Pancreas (tissue), 10 donors: ENCODE measurements at regions not wholly inside any gene's neighbourhood (a gene's known extent, or its start where the extent isn't known, plus 50 kb on each side); places are given as distances from the start of the nearest gene placed in this dataset.

ENCODE experiments used
- ATAC-seq, 4 donors: fragments of 200-7000 bp; cut with Tn5 transposase; one replicate each; pipeline versions ENCODE4 v1.8.0 to v1.9.1; 2020; ENCODE audit warnings: mild to moderate bottlenecking in 4 of 4, moderate library complexity in 4 of 4
- DNase-seq, 6 donors: peaks; one replicate each; pipeline ENCODE4 v3.0.0-alpha.2; 2020
- FAIRE-seq: peaks from 2 replicates; lab custom pipeline; 2012; peaks lifted over from hg19 to GRCh38; lab: Jason Lieb, UNC
- H3K27ac ChIP-seq, 4 donors: fragments of 200-600 bp; sonication (generic); 1 replicate in 3 of 4; 2 replicates in 1 of 4; pipeline versions ENCODE4 v1.5.0 to v1.8.0; 2020
- H3K27me3 ChIP-seq, 4 donors: fragments of 200-600 bp; one replicate each; pipeline ENCODE4 v1.8.0; 2021
- H3K36me3 ChIP-seq, 3 donors: fragments of 200-600 bp; sonication (generic) in 1 of 3; one replicate each; pipeline versions ENCODE4 v1.5.0 to v1.8.0; 2020 to 2021
- H3K4me1 ChIP-seq, 3 donors: fragments of 200-600 bp; one replicate each; pipeline ENCODE4 v1.8.0; 2021
- H3K4me3 ChIP-seq, 4 donors: fragments of 200-600 bp; sonication (generic) in 2 of 4; one replicate each; pipeline versions ENCODE4 v1.5.0 to v1.8.0; 2020 to 2021
- H3K9me3 ChIP-seq, 4 donors: fragments of 200-600 bp; one replicate each; pipeline ENCODE4 v1.8.0; 2021
- WGBS, 2 donors: extraction: QIAGEN DNeasy Blood & Tissue Kit; methylation state at CpG; one replicate each; pipeline ENCODE4 v1.1.7; 2013; 5-methylcytosine and 5-hydroxymethylcytosine counted together
- intact Hi-C, 3 donors: fragments of 100-400 bp; cut with DNase I; formaldehyde crosslinking; loops; one replicate each; pipeline versions ENCODE4 v1.11.1 to v1.14.2; 2022
- TF ChIP-seq, protein P1 (sequence below), 4 donors: fragments of 200-600 bp; sonication (generic) in 3 of 4; IDR thresholded peaks; one replicate each; pipeline versions ENCODE4 v1.5.0 to v1.8.0; 2021; ENCODE audit warnings: antibody characterized with exemption in 4 of 4
- donor health status: healthy with polysubstance abuse.
- donor health status: DM: no; HTN: no; CAD: no; lungs with moderate emphysema.
- donor health status: DM: no; HTN: no; CAD: no.
- donor health status: control.
- donor health status: control.
- donor health status: Bipolar disorder and iron deficiency.
- donor health status: DM: yes; HTN: yes; CAD: no.
- donor health status: DM: no; HTN: no; CAD: no.
- donor health status: DM: no; HTN: no; CAD: no.
- donor health status: DM: yes; HTN: yes; CAD: no.

DNA sequence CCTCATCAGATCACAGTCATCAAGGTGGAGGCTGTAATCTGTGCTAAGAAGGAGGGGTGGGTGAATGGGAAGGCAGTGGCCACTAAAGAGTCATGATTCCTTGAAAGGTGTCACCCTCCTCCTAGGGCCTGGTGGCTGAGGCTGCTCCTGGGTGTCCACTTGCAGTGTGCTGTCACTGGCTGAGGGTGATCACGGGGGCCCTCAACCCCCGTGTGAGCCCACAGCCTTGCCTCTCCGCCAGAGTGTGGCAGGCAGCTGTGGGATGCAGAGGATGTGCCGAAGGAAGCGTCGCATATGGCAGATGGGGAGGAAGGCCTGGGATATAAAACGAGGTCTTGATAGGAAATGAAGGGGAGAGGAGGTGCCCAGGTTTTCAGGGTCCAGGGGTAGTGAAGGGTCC lies 476.5 kb downstream of the PTPRU start:
- Histone ChIP-seq H3K36me3 (no peaks in the 10 kb centered on the region), H3K27me3 (no peaks in the 10 kb centered on the region), H3K4me3 (no peak overlapping the region), H3K27ac (no peak overlapping the region), H3K9me3 (no peaks in the 10 kb centered on the region), H3K4me1 (no peaks in the 10 kb centered on the region)
- ATAC-seq (no peak), DNase-seq (peak in 1 of 6 donors; percentile 1), FAIRE-seq (no peak)
- WGBS, 2 donors = 71 to 79% methylated on average over 7 of the region's 7 CpGs
- intact Hi-C loops = no loop called here
- TF ChIP-seq, protein P1, sequence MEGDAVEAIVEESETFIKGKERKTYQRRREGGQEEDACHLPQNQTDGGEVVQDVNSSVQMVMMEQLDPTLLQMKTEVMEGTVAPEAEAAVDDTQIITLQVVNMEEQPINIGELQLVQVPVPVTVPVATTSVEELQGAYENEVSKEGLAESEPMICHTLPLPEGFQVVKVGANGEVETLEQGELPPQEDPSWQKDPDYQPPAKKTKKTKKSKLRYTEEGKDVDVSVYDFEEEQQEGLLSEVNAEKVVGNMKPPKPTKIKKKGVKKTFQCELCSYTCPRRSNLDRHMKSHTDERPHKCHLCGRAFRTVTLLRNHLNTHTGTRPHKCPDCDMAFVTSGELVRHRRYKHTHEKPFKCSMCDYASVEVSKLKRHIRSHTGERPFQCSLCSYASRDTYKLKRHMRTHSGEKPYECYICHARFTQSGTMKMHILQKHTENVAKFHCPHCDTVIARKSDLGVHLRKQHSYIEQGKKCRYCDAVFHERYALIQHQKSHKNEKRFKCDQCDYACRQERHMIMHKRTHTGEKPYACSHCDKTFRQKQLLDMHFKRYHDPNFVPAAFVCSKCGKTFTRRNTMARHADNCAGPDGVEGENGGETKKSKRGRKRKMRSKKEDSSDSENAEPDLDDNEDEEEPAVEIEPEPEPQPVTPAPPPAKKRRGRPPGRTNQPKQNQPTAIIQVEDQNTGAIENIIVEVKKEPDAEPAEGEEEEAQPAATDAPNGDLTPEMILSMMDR (IDR thresholded peaks at IDR 0.05) = no peak

GRCh38 chr1:29712284-29712651 lies 475.9 kb downstream of the PTPRU start:
- Histone ChIP-seq H3K27ac (no peak overlapping the region), H3K27me3 (no peaks in the 10 kb centered on the region)
- FAIRE-seq = no peak

DNA sequence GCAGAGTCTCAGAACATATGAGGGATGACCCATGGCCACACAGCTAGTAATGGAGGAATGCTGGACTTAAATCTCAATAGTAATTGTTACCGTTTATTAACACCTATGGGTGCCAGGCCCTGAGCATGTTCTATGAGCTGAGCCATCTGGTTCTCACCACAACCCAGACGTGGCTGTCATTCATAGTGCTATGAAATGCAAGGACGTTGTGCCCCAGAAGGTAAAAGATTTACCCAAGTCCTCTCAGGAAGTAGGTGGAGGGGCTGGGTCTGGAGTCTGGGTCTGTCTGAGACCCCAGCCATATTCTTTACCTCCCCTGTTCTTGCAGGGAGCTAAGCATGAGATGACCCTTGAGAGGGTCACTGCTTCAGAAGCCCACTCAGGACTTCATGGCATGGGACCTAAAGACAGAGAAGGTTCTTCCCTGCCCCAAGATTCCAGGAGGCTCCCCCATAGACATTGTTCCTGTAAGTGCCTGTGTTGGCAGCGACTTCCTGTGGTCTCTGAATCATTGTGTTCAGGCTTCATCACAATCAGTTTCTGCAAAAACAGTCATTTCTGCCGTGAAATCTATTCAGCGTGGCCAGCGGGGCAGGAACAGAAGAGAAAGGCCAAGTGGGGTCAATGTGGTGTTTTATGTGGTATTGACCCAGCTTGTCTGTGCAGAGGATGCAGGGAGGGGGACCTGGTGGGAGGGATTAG lies 475.4 kb downstream of the PTPRU start:
- Histone ChIP-seq H3K27me3 (no peaks in the 10 kb centered on the region), H3K9me3 (no peaks in the 10 kb centered on the region), H3K27ac (no peak overlapping the region), H3K4me3 (no peak overlapping the region), H3K4me1 (no peaks in the 10 kb centered on the region), H3K36me3 (no peaks in the 10 kb centered on the region)
- intact Hi-C loops = no loop called here
- 58 to 70% methylated on average over 7 of the region's 7 CpGs for WGBS, 2 donors
- peak in 1 of 4 donors; percentile 18 for ATAC-seq
- no peak for FAIRE-seq
- no peak for DNase-seq
- TF ChIP-seq, protein P1 (IDR thresholded peaks at IDR 0.05) = no peak

More at GRCh38 chr1:29712284-29712651, 475.9 kb downstream of the PTPRU start:
- Histone ChIP-seq H3K4me3 (no peak overlapping the region), H3K4me1 (no peaks in the 10 kb centered on the region), H3K9me3 (no peaks in the 10 kb centered on the region), H3K36me3 (no peaks in the 10 kb centered on the region)
- WGBS, 2 donors = 44 to 50% methylated on average over 4 of the region's 4 CpGs
- ATAC-seq (peak in 1 of 4 donors; percentile 8), DNase-seq (no peak)
- intact Hi-C loops = no loop called here
- TF ChIP-seq, protein P1 (IDR thresholded peaks at IDR 0.05) = no peak

DNA sequence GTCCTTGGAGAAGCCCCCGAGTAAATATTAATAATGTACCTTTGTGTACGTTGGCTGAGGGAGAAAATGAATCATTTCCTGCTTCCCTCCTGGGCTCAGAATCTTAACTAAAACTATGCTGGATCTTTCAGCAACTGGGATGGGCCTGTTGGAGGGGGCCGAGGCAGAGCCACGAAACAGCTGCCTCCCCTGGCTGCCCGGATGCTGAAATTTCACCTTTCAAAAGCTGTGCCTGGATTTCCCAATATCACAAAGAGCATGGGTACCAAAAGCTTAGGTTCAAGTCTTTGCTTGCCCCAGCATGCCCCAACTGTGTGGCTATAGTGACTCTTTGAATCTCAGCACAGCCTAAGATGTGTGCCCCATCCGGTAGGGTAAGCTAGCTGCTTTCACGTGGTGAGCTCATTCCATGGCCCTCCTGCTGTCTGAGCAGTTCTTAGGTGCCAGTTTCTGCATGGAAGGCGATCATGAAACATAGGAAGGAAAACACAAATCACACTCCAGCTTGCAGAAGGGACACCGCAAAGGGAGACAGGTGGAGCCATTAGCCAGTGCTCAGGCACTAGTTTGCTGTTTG lies 473.5 kb downstream of the PTPRU start:
- peak in 1 of 6 donors; percentile 6 for DNase-seq

More for the DNA sequence above, 473.5 kb downstream of the PTPRU start:
- Histone ChIP-seq H3K4me1 (no peaks in the 10 kb centered on the region), H3K9me3 (no peaks in the 10 kb centered on the region), H3K36me3 (no peaks in the 10 kb centered on the region), H3K27ac (no peak overlapping the region), H3K4me3 (no peak overlapping the region), H3K27me3 (no peaks in the 10 kb centered on the region)
- FAIRE-seq (no peak), ATAC-seq (peak in 1 of 4 donors; percentile 43)
- WGBS, 2 donors = 56 to 57% methylated on average over 9 of the region's 9 CpGs
- TF ChIP-seq, protein P1 (IDR thresholded peaks at IDR 0.05) = no peak
- intact Hi-C loops = no loop called here
